Hepatocyte (in vitro differentiated cells): ENCODE measurements at regions not wholly inside any gene's neighbourhood (a gene's known extent, or its start where the extent isn't known, plus 50 kb on each side); places are given as distances from the start of the nearest gene placed in this dataset. TPM values are rescaled to one million over a fixed set of nuclear protein-coding genes. Genes with fewer than 3 reads are reported as not detected.

ENCODE experiments used
- small RNA-seq: library from RNA; depleted of rRNA; stranded (forward); fragments of <200 nt; gene quantifications from one replicate; pipeline ENCODE3, GENCODE V24; 2014

Small RNA genes in the stretch of these regions (small RNA-seq; reads per million reads assigned to genes)
- not detected for gene AC093767.1
